ENCODE measurements at regions not wholly inside any gene's neighbourhood (a gene's known extent, or its start where the extent isn't known, plus 50 kb on each side); places are given as distances from the start of the nearest gene placed in this dataset.

DNA sequence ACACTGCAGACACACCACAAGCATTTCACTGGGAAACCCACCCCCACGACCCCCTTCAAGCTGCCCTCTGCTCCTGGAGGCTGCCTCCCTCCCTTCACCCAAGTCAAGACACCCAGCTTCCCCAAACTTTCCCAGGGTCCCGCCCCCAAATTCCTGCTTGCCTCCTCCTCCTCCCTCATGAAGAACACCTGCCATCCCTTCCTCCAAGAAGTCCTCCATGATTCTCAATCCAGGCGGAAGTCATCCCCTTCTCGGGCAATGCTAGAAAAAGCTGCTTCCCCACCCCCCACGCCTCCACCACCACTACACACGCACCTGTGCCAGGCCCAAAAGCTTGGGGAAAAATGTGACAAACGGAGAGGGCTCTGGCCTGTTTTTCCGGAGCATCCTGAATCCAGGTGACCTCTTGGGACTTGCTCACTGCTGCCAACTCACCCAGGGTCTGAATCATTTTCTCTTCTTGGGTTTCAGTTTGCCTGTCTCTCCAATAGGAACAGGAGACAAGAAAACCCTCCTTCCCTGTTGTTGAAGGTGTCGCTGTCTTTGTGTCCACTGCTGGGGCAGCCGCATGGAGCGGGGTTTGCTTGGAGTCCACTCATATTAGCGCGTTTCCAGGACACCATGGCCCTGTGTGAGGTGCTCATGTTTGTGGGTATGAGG, 101.0 kb upstream of the CASZ1 start:
- no peak for DNase-seq (ENCODE audit: low read depth)

DNA sequence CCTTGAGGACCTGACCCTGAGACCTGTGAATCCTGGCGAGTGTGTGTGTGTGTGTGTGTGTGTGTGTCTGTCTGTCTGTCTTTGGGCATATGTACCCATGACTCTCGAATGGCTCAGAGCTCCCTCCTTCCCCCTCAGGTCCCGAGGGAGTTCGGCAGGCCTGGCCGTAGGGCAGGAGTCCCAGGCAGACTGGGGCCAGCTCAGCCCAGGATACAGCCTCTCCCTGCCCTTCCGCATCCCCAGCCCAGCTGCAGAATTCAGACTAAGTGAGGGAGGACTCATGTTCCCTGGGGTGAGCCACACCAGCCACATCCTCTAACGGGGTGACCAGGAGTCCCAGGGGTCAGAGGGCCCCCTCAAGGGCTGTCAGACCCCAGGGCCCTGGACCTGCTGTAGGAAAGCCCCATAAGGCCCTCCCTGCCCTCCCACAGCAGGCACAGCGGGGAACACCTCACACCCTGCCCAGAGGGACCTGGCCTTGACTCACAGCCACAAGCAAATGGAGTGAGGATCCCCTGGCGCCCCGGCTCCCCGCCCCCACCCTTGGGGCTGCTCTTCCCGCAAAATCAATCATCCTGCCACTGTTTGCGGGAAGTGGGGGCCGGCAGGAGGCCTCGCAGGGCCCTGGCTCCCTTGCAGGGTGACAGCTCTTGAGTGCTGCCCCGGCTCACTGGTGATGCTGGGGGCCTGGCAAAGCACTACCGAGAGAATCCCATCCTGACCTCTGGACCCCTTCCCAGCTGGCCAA, 101.7 kb upstream of the CASZ1 start:
- no peak for DNase-seq (ENCODE audit: low read depth)

DNA sequence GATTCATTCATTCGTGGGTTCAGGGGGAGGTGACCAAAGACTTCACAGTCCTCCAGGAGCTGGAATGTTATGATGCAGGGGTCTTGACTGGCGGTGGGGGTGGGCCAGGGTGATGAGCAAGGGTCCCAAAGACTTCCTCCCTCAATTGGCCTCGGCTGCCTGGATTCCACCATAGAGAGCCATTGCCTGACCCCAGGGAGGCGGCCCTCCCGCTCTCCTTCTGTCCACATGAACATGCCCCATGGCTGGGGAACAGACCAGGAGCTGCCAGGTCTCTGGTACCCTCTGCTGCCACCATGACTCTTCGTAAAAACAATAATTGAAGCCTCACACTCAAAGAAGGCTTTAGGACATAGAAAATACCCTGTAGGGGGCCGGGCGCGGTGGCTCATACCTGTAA, 102.5 kb upstream of the CASZ1 start:
- no peak for DNase-seq (ENCODE audit: low read depth)

DNA sequence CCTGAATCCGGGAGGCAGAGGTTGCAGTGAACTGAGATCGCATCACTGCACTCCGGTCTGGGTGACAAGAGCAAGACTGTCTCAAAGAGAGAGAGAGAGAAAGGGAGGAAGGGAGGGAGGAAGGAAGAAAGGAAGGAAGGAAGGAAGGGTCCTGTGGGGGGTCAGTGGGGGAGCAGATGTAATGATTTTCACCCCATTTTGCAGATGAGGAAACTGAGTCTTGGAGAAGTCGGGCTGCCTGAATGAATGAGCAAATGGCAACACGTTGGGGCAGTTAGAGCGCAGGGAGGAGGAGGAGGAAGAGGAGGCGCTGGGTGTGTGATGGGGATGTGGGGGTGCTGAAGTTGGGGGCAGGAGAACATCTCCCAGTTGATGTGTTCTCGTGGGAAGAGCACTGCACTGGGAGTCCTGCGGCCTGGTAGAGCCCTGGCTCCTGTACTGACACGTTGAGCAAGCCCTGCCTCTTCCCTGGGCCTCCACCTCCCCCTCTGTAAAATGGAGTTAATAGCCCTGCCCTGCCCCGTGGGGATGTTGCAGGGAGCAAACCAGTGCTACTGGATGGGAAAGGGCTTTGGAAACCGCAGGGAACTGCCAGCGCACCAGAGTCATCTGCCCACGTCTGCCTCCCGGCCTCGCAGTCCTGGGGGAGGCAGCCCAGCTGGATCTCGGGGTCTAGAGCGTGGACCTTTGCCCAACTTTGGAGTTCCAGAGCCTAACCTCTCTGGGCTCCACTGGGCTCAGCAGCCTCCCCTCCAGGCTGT, 103.2 kb upstream of the CASZ1 start:
- no peak for DNase-seq (ENCODE audit: low read depth)

DNA sequence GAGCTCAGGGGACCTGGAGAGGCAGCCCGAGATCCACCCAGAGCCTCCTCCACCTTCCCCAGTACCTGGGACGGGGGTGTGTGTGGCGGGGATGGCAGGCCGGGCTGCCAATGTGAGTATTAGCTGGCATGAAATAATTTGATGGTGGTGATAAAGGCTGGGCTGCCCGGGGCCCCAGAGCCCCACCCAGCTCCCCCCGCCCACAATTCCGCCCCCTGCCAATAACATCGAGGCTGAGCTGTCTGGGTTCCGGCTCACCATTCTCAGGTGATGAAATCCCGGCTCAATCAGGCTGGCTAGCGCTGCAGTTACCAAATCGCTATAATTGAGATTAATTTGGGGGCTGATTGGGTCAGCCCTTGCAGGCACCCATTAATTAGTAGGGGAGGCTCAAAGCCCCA, 103.8 kb upstream of the CASZ1 start:
- no peak for DNase-seq (ENCODE audit: low read depth)

DNA sequence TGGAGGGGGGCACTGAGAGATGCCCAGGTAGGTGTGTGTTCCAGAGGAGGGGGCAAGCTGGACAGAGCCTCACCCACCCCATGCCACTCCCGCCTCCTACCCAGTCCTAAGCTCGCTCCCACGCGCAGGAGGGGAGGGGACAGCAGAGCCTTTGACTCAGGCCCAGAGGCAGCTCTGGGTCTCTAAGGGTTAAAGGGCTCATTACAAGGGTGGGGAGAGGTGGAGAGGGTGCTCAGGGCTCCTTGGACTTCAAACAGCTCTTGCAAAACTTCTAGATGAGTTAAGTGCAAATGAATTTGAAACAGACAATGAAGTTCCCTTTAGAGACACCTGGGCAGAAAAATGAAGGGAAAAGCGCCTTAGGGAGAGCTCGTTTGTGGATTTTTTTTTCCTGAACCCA, 104.2 kb upstream of the CASZ1 start:
- DNase-seq (ENCODE audit: low read depth), result no peak

DNA sequence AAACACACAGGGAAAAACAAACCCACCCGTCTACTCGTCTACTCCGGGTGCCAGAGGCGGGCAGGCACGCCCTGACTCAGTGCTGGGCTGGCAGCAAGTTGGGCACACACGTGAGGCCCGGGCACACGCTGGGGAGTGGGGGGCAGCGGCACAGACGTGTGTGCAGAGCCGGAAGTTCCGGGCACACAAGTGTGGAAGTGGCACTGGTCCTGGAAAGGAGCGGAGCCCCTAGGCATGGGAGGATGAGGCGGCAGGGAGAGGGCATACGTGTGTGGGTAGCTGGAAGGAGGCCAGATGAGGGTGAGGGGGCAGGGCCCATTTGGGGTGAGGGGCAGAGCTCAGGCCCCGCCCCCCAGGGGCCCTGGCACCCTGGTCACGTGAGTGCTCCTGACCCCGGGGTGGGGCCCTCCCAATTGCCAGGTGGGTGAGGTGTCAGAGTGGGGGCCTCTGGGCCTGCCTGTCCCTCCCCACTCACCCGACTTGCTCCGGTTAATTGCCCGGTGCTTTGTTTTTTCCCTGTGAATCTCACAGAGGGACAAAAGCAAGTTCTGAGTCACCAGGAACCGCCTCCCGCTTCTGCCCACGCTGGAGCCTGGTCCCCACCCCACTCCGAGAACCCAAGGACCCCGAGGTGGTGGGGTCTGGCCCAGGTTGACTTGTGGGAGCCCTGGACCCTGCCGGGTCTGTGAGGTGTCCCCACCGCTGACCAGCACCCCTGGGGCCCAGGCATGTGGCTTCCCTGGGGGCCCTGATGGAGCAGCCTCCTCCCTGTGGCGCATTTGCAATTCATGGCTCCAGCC, 104.8 kb upstream of the CASZ1 start:
- DNase-seq (ENCODE audit: low read depth), result no peak

DNA sequence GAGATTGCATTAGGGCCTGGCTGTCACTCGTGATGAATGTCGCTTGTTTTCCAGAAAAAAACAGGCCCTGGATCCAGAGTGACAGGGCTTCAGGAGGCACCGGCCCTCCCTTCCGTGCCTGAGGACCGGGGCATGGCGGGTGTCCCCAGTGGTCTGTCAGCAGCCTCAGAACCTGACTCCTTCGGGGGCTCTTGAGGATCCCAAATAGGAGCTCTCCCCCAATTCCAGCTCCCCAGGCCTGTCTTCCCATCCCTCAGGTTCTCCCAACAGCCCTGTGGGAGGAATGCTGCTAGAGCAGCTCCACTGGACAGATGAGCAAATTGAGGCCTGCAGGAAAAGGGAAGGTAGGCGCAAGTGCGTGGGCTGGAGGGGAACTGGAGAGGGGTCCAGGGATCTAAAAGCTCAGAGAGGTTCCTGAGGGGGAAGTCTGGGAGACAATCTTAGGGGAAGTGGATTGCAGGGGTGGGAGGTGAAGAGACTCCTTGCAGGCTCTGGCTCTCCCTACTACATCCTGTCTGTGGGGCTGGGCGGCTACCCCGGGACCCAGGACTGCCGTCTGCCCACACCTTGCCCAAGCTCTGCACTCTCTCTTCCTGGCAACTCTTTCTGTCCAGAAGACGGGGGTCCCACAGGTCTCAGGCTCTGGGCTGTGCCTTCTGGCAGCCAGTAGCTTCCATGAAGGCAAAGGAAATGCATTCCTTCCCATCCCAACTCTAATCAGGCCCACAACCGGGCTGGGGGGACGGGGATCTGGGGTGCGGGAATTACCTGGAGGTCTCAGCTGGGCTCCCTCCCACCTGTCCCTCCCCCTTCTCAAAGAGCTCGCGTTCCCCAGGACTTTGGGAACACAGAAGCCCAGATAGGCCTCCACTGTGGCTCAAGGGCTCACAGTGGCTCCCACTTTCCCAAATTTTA, 105.7 kb upstream of the CASZ1 start:
- DNase-seq (ENCODE audit: low read depth), result no peak

DNA sequence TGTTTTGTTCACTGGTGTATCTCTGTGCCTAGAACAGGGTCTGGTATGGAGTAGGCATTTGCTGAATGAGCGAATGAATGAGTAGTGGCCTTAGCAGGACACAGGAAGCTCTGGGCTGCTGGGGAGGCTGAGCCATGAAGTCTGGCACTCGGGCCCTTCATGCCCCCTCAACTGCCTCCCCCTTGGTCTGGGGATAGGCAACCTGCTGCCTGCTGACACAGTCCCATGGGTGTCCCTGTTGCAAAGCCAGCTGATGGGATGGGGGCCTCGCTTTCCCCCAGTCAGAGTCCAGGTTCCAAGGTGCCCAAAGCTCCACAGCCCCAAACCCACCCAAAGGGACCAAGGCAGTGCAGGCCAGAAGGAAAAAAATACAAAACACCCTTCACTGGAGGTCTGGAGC, 107.0 kb upstream of the CASZ1 start:
- no peak for DNase-seq (ENCODE audit: low read depth)

DNA sequence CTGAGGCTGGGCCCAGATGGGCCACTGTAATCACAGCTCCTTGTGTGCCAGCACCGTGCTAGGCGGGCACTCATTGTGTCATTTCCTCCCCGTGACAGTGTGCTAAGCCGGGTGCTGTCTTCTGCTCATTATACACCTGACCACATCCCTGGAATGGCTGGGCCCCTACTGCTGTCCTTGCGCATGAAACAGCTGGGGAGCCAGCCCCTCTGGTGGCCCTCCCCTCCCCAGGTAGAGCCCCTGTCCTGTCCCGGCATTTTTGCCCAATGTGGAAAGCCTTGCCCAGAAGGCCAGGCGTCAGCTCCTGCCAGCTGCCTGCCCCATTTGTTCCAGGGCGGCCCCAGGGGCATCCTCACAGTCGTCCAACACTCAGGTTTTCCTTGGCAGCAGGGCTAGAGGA, 107.4 kb upstream of the CASZ1 start:
- DNase-seq (ENCODE audit: low read depth), result no peak

DNA sequence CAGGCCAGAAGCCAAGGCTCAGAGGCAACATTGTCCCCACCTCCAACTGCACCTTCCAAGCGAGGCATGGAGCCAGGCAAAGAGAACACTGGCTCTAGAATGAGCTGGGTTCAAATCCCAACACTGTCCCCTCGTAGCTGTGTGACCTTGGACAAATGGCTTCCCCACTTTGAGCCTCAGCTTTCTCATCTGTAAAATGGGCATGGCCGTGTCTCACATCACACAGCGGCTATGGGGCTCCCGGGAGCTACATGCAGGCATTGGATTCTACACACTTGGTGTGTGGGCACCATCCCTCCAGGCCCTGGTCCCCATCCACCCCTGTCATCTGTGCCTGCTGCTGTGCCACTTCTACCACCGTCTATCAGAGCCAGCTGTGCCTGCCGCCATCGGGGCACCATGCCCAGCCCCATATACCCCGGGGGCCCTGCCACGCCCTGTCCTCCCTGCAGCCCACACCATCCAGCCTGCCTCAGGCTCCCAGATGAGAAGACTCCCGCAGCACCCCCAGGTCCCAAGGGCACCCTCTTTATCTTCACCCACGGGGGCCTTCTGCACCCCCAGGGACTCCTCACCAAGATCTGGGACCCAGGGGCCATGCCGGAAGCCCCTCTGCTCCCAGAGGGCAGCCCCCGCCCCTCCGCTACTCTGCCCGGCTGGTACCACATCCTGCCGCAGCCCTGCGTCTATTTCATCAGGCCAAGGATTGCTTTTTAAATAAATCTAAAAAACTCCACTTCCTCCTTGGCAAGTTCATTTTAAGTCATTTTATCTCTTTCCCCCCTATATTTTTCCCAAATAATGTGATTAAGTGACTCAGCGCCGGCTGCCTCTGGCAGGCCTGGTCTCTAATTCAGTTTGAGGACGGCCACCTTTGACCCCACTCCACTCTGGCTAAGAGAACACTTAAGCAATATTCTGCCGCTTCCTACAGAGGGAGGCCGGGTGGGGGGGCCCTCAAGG, 107.8 kb upstream of the TARDBP start:
- DNase-seq (ENCODE audit: low read depth), result no peak

DNA sequence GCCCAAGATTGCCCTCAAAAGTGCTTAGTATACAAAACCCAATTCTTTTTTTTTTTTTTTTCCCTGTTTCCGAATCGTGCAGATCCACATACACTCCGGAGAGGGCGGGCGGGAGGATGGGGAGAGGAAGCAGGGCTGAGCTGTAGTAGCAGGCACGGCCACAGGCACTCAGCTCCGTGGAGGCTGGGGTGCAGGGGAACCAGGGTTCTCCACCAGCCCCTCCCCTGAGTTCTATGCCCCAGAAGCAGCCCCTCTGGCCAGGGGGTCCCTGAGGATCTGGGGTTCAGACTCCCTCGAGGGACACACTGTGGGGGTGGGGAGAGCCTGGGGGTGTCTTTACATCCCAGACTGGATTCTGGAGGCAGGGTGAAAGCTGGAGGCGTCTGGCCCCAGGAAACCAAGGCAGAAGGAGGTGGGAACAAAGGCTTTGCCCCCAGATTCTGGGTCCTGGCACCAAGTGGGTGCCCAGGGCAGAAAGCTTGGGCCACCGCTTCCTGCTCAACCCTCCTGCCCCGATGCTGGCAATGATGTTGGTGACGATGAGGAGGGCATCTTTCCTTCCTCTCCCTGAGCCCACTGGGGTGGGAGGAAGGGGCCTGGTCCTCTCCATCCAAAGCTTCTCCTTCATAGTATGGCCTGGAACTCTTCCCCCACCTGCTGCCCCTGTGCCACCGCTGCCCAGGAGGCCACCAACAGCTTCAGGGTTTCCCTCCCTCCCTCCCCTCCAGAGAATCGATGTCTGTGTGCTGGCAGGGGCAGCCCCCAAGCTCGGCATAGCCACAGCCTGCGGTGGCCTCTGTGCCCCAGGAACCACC, 106.4 kb upstream of the TARDBP start:
- no peak for DNase-seq (ENCODE audit: low read depth)

DNA sequence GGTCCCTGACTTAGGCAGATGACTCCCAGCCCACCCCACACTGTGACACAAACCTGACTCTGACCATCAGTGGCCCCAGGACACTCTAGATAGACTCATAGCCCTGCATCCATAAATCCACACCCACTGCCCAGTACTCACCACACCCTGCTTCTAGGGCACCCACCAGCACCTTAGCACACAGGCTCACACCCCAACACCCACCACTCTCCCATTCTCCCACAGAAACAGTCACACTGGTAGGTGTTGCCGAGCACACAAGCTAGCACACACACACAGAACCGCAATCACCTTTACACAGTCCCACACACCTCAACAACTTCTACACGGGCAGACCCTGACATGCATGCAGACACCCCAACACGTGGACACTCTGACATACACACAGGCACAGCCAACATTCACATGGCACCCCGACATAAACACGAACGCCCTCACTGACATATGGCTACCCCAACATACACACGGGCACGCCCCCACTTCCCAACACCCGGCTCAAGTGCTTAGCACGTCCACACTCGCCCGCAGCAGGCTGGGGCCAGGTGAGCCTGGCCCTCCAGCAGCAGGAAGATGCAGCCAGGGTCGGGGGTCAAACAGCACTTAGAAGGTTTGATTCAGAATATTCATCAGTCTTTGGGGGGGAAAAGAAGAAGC, 105.5 kb upstream of the TARDBP start:
- no peak for DNase-seq (ENCODE audit: low read depth)

DNA sequence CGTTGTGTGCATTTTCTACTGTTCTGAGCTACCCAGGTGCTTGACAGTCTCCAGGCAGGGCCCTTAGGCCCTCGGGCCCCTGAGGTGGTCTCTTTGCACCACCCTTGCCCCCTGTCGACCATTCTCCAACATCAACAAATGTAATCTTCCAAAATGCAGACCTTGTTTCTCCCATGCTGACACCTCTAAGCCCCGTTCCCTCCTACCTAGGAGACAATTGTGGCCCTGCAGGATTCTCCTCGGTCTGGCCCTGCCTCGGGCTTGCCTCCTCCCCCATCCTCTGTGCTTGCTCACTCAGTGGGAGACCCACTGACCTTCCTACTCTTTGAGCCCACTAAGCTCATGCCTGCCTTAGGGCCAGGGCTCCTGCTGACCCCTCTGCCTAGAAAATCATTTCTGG, 104.2 kb upstream of the TARDBP start:
- DNase-seq (ENCODE audit: low read depth), result no peak

DNA sequence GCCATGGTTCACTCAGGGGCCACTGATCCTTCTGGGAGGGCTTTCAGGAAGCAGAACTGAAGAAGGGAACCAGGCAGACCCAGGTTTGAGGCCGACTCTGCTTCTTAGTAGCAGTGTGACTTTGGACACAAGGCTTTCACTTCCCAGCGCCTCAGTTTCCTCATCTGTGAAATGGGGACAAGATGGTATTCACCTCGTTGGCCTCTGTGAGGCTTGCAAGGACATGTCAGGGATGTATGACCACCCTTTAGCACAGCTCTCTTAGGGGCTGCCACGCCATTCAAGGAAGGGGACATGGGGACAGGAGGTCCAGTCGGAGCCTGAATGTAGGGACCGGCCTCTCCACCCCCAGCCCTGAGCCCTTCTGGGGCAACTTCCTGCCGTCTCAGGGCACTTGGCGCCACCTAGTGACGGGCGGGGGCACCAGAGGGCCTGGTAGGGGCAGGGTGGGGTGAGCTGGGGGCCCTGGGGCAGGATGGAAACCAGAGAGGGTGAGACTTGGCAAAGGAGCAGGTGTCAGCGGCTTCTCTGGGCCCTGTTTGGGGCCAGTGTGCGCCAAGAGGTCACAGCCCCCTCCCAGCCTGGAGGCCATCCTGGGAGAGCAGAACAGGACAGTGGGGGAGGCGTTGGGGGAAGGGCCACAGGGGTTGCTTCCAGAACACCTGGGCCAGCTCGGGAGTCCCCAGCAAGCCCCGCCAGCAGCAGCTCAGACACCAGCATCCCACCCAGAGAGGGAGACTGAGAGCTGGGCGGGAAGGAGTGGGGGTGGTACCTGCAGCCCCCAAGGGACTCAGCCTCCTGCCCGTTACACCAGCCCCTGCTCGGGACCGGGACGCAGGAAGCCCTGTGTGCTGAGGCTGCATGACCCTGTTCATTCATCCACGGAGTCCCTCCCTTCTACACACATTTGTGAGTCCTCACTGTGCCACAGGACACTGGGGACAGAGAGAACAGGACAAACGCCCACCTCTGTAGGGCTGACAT, 102.5 kb upstream of the TARDBP start:
- peak; percentile 70 for DNase-seq (ENCODE audit: low read depth)

DNA sequence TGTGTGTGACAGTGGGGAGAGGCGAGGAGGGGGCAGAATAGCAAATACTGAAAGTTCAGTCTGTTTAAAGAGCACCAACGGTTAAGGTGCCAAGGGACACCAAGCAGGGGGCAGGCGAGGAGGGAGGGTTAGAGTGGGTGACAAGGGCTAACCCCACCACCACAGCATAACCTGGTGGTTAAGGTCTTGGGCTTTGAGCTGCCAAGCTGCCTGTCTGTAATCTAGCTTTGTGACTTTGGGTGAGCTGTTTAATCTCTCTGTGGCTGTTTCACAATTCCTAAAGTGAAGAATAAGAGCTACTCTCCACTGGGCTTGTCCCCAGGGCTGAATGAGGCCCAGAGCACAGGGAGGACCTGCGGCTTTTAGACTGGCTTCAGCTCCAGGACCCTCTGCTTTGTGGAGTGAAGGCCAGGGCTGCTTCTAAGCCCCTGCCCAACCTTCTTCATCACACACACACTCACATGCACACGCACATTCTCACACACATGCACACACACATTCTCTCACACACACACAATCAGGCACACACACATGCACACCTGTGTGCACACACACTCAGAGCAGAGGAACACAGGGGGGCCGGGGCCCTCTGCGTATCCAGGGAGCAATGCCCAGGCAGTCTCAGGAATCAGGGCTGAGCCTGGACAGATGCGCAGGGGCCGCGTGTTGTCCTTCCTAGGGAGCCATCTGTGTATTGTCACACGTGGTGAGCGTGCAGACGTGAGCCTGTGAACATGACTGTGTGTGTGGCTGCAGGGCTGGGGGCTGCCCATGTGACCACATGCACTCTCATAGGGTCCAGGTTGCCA, 101.6 kb upstream of the TARDBP start:
- DNase-seq (ENCODE audit: low read depth), result no peak
